ENCODE measurements at regions not wholly inside any gene's neighbourhood (a gene's known extent, or its start where the extent isn't known, plus 50 kb on each side); places are given as distances from the start of the nearest gene placed in this dataset.
"Not testable (repeated sequence)": the region's sequence is repeated elsewhere in the genome, so short reads cannot be mapped to it uniquely, and the experiment has no call there.

DNA sequence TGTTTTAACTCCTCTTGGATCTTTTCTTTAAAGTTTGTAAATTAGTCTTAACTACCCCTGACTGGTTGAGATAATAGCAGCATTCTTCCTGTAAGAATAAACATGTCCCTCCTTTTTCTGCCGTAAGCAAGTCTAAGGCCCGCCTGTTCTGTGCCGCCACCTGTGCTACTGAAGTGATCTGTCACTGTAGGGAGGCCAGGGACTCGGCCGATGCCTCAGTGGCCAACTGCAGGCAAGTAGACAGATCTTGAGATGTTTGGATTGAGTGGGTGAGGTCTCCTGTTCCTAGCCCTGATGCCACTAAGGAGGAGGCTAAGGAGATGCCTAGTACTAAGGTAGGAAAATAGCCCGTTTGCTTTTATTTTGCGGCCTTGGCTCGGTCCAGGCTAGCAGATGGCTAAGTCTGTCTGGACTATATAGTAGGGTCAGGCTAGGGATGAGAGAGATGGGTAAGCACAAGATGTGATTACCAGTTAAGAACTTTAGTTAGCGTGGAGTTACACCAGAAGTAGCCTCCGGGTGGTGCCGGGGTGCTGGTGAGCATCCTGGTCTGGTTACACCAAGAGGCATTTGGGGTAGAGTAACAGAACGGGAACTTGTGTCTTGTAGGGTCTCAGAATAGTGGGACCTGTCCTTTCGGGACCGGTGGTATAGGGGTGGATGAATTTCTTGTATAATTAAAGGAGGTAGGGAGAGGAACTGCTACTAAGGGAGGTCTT, 584.2 kb downstream of the SUCLG1 start:
- no peak for DNase-seq (ENCODE audit: low read depth in 2 of 2)

DNA sequence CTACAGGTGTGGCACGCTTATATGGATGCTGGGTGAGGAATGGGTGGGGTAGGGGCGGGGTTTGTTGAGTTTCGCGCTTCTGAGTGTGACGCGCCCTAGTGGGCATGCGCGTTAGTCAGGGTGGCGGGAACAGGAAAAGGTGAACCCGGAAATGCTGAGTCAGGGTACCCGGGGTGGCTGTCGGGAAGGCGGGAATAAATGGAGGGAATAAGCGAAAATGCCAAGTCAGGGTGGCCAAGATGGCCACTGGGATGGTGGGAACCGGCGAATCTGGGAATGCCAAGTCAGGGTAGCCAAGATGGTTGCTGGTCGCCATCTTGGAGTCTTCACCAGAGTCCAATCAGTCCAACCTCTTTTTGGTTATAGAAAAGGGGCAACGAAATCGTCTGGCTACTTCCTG, 585.0 kb downstream of the SUCLG1 start:
- no peak for DNase-seq (ENCODE audit: low read depth in 2 of 2)

DNA sequence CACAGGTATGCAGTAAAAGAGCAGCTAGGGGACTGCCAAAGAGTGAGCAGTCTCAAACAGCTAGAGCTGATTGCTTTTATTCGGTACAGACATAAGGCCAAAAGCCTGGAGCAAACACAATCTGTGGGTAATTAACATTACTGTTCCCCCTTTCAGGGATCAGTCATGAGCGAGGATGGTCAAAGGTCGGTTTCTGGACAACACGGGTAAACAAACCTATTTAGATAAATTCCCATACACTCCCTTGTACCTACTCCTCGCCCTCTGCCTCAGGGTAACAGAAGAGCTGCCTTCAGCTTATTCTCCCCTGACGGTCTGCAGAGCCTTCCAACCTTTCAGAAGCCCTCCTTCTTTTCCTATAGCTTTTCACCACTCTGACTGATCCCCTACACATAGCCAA, 586.0 kb downstream of the SUCLG1 start:
- DNase-seq (ENCODE audit: low read depth in 2 of 2) = no peak

DNA sequence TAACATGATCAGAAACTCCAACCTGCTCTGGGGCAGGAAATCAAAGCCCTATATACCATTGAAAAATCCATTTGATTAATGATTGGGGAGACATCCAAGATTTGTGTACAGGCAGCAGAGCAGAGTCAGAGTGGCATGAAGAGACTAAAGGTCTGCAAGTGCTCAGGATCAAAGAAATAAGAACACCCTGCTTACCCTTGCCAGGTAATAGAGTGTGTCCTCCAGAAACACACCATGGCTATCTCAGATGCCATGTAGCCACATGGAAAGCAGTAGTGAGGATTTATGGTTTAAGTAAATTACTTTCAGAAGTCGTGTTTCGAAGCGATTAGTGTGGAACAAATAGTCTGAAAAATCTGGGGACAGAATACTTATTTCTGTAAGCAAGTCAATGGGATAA, 592.9 kb downstream of the SUCLG1 start:
- no peak for DNase-seq (ENCODE audit: low read depth in 2 of 2)

DNA sequence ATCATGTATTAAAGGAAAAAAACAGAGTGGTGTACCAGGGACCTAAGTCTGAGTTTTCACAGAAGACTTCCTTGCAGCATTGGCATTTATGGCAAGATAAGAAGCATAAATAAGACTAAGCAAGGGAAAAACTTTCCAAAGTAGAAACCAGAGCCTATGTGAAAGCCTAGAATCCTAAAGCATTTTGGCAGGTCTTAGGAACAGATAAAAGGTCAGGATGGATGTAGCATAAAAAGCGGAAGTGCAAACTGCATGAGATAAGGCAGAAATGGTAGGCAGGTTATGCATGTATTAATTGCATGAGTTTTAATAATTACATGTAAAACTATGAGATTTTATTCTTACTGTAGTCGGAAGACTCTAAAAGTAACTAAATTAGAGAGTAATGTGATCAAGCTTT, 596.5 kb downstream of the SUCLG1 start:
- DNase-seq (ENCODE audit: low read depth in 2 of 2) = no peak

DNA sequence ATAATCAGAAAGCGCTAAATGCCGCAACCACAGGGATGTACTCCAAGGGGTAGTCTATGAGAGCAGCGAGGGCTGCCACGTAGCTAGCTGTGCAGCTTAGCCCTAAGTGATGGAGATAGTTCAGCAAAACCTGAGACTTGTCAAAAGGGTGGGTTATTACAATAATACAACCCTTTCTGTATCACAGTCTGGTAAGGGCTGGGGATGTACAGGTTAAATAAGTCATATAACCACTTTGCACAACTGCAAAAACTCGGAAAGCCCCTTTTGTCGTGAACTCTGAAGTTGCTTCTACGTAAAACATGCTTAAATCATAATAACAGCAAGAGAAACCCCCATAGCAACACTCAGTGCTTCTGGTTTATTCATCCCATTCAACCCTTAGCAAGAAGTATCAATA, 598.8 kb downstream of the SUCLG1 start:
- no peak for DNase-seq (ENCODE audit: low read depth in 2 of 2)

DNA sequence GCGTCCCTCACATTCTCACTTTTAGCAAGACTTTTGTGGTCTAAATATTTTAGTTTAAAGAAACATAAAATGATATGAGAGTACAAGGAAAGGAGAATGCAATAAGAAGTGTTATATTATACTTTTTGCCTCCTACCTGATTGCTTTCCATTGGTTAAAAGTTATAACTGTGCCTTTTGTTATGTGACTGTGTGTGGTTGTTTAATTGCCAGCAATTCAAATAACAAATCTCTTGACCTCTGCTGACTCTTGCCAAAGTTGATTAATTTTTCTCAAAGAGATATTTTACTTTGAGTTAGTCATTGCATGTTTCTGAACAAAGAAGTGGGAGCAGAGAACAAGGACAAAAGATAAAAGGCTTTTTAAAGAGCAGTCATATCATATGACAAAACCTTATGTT, 599.5 kb downstream of the SUCLG1 start:
- no peak for DNase-seq (ENCODE audit: low read depth in 2 of 2)

DNA sequence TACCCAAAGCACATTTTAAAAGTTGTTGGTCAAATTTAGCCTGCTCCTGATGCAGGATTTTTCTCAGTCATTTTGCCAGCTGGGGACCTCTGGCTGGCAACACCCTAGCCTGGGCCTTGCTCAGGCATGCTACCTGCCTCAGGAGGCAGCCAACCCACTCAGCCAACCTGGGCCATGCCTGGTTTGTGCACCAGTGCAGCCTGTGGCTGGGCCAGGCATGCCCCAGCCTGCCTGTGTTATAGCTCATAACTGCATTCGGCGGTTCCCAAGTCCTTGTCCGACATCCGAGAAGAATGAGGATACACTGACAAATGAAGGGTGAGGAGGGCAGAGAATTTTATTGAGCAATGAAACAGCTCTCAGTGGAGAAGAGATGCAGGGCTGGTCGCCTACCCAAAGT, 608.0 kb downstream of the SUCLG1 start:
- DNase-seq (ENCODE audit: low read depth in 2 of 2) = no peak

DNA sequence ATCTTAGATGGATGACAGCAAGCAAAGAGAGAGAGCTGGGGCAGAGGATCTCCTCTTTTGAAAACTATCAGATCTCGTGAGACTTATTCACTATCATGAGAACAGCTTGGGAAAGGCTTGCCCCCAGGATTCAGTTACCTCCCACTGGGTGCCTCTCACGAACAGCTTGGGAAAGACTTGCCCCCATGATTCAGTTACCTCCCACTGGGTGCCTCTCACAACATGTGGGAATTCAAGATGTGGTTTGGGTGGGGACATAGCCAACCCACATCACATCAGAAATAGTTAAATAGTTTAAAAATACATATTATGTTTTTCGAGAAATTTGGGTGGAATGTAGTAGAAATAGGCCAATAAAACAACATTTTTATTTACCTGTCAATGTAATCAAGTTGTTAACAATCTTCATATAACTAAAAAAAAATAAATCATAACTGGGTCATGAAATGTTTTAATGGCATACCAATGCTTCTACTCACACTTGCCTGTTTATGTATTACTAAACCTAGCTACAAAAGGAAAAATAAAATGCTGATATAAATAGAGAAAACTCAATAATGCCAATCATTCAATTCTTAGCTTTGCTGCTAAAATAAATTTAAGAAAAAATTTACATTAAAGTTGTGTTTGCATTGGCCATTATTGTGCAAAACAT, 608.9 kb downstream of the SUCLG1 start:
- no peak for DNase-seq (ENCODE audit: low read depth in 2 of 2)

DNA sequence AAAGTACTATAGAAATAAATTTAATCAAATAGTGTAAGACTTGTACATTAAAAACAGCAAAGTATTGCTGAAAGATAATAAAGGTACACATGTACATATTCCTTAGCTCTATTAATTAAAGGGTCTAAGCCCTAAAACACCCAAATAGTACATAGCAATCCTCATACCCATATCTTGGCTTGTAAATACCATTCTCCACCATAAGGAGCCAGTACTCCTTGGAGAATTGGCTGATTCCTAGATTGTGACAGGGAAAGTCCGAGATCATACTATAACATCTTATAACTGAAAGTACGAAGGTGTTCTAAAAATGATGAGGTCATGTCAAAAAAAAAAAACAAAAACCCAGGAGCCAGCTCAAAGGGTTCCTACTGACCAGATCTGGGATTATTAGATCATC, 614.6 kb downstream of the SUCLG1 start:
- DNase-seq (ENCODE audit: low read depth in 2 of 2) = no peak

DNA sequence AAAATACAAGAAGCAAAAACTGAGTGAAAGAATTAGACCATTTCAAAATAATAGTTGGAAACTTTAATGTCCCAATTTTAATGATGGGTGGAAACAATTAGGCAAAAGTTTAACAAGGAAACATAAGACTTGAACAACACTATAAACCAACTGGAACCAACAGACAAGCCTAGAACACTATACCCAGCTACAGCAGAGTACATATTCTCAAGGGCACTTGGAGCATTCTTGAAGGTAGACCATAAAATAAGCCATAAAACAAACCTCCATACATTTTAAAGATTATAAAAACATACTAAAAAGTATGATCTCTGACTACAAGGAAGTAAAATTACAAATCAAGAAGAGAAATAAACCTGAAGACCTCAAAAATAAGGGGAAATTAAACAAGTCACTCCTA, 616.7 kb downstream of the SUCLG1 start:
- no peak for DNase-seq (ENCODE audit: low read depth in 2 of 2)

DNA sequence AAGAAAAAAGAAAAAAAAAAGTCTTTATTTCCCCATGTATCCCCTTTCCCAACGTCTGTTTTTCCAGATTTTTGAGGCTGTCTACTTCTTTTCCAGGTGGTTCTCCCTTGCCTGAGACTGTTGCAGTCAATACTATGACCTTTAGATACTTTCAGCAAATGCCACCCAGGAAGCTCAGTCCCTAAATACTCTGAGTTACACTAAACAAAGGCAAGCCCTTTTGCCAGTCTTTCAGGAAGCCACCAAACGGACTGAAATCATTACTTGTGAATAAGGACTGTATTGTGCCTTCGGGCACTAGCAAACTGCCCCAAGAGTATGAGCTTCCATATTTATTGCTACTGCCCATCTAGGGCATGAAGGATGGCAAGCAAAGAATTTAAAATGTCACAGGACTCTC, 621.3 kb downstream of the SUCLG1 start:
- DNase-seq (ENCODE audit: low read depth in 2 of 2) = no peak

DNA sequence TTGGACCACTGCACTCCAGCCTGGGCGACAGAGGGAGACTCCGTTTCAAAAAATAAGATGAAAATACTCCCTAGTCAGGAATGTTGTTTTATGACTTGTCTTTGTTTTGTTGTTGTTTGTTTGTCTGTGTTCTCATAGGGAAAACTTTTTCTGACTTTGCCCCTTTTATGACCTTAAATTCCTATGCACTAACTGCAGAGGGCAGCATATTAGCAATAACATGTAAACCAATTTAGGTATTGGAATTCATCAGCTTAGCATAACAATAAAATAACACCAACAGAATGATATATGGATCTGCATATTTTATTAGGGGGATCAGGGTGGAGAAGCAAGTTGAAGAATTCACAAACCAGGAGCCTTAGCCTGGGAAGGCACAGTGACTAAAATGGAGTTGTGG, 631.5 kb downstream of the SUCLG1 start:
- DNase-seq (ENCODE audit: low read depth in 2 of 2) = no peak

DNA sequence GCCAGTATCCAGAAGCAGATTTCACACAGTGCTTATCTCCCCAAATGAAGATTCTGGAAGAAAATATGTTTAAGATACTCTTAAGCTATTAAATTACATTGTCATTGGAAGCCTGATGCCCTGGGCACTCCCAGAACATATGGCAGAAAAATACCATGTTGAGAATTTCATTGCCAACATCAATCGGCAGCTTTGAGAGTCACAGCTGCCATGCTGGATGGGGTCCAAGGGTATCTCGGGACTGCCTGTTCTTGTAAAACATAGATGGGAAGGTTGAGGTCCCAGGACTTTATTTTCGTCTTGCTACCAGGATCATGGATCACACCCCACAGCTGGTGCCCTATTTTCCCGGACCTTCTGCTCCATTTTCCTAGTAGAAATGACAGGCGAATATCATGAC, 632.5 kb downstream of the SUCLG1 start:
- no peak for DNase-seq (ENCODE audit: low read depth in 2 of 2)

DNA sequence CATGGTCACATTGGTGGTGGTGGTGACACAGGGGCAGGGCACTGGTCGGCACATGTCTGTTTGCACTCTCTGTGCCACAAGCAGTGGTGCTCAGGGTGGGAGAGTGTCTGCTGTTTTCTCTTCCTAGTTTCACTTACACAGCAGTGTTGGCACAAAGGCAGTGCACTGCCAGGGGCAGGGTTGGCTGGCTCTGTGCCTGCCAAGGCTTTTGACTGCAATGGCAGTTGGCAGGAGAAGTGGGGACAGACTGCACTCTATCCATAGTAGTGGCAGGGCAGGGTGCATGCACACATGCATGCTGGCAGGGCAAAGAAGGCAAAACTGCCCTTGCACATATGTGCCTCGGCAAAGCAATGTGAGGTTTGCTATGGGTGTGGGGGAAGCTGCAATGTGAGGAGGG, 635.9 kb downstream of the SUCLG1 start:
- no peak for DNase-seq (ENCODE audit: low read depth in 2 of 2)

DNA sequence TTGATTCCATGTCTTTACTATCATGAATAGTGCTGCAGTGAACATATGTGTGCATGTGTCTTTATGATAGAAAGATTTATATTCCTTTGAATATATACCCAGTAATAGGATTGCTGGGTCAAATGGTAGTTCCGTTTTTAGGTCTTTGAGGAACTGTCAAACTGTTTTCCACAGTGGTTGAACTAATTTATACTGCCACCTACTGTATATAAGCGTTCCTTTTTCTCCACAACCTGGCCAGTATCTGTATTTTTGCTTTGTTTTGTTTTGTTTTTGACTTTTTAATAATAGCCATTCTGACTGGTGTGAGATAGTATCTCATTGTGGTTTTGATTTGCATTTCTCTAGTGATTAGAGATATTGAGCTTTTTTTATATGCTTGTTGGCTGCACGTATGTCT, 641.6 kb downstream of the SUCLG1 start:
- DNase-seq (ENCODE audit: low read depth in 2 of 2) = no peak

DNA sequence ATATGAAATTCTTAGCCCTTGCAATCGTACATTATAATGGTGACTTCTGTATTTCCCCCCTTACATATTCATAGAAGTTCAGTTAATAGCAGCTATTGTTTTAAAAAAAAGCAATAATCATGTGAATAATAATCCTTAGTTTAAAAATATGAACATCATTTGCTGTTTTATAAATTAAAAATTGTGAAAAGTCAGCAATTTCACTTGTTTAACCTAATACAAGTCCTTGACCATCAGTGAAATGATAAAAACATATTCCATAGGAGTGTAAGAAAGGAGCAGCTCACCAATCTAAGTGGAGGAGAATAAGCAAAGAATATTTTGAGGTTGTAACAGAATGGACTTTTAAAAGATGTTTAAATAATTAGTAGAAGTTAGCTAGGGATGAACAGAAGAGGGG, 650.2 kb downstream of the SUCLG1 start:
- DNase-seq (ENCODE audit: low read depth in 2 of 2) = no peak

DNA sequence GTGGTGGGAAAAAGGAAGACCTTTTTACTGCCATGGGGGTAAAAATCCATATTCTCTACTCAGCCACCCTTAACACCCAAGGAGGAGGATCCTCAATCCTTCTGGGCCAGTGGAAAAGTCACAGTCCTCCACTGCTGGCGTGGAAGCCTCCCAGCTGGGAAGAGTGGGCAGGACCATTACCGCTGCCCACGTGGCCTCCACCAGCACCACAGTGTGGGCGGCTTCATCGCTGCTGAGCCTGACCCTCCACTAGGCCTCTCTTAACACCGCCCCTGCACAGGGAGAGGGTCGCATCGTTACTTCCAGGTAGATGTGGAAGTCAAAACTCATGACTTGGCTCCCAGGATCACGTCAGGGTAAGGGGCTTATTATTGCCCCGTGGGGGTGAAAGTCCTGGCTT, 656.5 kb downstream of the SUCLG1 start:
- no peak for DNase-seq (ENCODE audit: low read depth in 2 of 2)

DNA sequence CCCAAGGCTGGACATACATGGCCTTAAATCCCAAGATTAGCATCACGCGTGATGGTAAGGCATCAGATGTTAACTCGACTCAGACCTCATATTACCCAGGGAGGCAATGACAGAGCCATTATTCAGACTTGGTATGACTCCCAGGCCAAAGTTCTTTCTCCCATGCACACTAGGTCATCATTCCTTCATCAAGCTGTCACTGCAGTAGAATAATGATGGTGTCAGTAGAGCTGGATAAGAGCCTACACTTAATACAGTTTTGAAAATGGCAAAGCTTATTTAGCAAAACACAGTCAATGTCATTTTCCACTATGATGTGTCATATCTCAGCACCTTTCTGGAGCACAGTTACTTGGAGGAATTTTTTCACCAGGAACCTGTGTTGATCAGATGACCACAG, 663.3 kb downstream of the SUCLG1 start:
- no peak for DNase-seq (ENCODE audit: low read depth in 2 of 2)

DNA sequence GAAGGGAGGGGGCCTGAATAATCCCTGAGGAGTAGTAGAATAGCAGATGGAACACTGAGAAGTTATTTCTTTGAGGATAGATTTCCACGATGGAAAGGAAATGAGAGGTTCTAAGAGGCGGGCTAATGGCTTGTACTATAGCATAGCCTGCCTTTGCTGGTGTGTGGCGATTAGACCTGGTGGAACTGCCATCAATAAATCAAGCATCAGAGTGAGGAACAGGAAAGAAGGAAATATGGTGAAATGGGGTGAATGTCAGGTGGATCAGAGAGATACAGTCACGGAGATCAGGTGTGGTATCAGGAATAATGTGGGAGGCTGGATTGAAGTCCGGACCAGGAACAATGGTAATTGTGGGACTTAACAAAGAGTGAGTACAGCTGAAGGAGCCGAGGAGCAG, 668.6 kb downstream of the SUCLG1 start:
- DNase-seq (ENCODE audit: low read depth in 2 of 2) = not testable (repeated sequence)

DNA sequence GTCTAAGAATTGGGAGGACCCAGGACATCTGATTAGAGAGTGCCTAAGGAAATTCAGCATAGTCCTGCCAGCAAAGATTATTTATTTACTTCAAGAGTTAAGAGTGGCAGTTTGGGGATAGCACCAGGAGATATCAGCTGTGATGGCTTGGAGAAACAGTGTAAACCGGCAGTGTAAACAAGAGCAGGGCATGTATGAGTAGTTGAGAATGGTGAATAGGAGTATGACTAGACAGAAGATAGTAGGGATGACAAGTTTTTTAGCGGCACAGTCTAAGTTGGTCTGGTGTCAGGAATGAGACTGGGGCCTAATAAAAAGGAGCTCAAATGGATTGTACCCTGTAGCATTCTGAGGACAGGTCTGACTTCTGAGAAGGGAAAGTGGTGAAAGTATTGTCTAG, 669.4 kb downstream of the SUCLG1 start:
- not testable (repeated sequence) for DNase-seq (ENCODE audit: low read depth in 2 of 2)

DNA sequence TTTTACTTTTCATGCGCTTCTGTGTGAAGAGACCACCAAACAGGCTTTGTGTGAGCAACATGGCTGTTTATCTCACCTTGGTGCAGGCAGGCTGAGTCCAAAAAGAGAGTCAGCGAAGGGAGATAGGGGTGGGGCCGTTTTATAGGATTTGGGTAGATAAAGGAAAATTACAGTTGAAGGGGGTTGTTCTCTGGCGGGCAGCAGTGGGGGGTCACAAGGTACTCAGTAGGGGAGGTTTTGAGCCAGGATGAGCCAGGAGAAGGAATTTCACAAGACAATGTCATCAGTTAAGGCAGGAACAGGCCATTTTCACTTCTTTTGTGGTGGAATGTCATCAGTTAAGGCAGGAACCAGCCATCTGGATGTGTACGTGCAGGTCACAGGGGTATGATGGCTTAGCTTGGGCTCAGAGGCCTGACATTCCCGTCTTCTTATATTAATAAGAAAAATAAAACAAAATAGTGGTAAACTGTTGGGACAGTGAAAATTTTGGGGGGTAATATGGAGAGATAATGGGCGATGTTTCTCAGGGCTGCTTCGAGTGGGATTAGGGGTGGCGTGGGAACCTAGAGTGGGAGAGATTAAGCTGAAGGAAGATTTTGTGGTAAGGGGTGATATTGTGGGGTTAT, 670.0 kb downstream of the SUCLG1 start:
- DNase-seq (ENCODE audit: low read depth in 2 of 2) = not testable (repeated sequence)

DNA sequence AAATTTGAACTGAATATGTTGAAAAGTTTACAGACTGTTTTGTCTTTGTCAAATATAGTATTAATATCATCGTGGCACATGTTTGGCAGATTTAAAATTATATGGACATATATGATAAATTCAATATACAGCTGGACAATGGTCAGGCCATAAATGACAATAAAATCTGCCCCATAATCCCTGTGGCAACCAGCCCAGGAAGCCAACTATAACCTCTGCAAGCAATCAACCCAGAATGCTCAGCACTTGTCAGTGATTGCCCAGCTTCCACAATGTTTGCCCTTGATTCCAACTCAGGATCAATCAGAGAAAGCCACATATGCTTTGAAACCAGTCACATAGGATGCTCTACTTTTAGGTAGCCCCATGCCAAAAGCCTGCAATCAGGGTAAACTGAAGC, 671.9 kb downstream of the SUCLG1 start:
- no peak for DNase-seq (ENCODE audit: low read depth in 2 of 2)
